LNCAP (cell line): ENCODE measurements at regions not wholly inside any gene's neighbourhood (a gene's known extent, or its start where the extent isn't known, plus 50 kb on each side); places are given as distances from the start of the nearest gene placed in this dataset.

Source experiments
- CTCF ChIP-seq: fragments of 450-650 bp; IDR thresholded peaks from 2 replicates; pipeline ENCODE4 v1.5.1; 2017; ENCODE audit warnings: mild to moderate bottlenecking

GRCh38 chr18:61082976-61083630 lies 250.1 kb upstream of the CDH20 start:
- no peak for TF ChIP-seq CTCF

GRCh38 chr18:61085036-61085435 lies 248.2 kb upstream of the CDH20 start:
- no peak for TF ChIP-seq CTCF

- no peak for TF ChIP-seq CTCF
These were observed 247.5 kb upstream of the CDH20 start for GRCh38 chr18:61085761-61086160.

- no peak for TF ChIP-seq CTCF
These were observed 246.6 kb upstream of the CDH20 start for GRCh38 chr18:61086657-61087056.

- no peak for TF ChIP-seq CTCF
These were observed 241.9 kb upstream of the CDH20 start for GRCh38 chr18:61091379-61091778.

GRCh38 chr18:61093965-61094364 lies 239.3 kb upstream of the CDH20 start:
- no peak for TF ChIP-seq CTCF

- TF ChIP-seq CTCF, result no peak
These were observed 237.0 kb upstream of the CDH20 start for GRCh38 chr18:61096226-61096625.

GRCh38 chr18:61107113-61107512 lies 226.1 kb upstream of the CDH20 start:
- TF ChIP-seq CTCF, result no peak
